ENCODE measurements at regions not wholly inside any gene's neighbourhood (a gene's known extent, or its start where the extent isn't known, plus 50 kb on each side); places are given as distances from the start of the nearest gene placed in this dataset.

DNA sequence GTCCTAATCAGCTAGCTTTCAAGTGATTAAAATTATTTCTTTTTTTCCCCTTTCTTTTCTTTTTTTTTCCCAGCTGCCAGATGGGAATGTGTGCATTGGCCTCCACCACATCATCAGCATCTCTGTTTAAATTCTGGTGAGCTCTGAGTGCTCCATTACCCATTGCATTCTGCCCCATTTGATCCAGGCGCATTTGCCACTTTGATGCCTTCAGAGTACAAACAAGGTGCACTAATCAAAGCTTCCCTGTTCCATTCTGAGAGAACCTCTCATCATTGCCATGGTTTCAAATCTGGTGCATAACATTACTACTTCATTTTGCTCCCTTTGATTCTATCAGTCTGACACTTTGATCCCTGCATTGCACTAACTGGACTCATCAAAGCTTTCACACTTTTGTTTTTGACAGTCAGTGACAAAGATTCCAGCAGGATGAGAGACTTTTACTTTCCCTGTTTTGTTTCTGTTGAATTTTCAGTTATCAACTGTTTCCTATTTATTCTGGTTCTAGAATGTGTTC lies 238.8 kb upstream of the PCDH10 start:
- DNase-seq, result no peak

DNA sequence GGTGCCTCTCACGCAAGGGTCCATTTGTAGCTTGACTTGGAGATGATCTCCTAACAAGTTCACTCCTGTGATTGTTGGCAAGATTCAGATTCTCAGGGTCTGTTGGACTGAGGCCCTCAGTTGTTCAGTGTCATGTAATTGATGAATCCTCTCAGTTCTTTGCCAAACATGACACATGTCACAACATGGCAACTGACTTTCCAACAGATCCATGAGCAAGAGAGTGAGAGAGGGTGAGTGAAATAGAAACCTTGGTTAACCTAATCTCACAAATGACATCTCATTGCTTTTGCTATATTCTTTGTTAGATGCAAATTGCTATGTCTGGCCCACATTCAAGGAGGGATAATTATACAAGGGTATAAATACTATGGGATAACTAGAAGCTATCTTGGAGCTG lies 231.0 kb upstream of the PCDH10 start:
- DNase-seq, result no peak

GRCh38 chr4:132923516-132923915 lies 225.6 kb upstream of the PCDH10 start:
- no peak for DNase-seq

DNA sequence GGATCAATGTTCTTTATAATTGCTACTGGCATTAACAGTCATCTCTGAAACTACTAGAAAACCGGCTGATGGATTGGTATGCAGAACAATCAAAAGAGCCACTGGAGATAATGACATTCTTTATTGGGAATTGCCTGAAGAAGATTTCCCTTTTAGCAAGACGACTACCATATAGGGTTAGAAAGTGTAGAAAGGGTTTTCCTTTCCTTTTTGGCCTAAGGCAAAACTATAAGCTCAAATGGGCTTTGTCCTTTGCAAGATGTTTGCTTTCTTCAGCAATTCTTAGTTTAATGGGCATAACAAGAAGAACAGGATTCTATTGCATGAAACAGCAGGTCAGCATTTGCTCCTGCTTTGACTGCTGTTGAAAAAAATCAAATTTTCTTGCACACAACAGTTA lies 214.2 kb upstream of the PCDH10 start:
- no peak for DNase-seq

GRCh38 chr4:132955146-132955545 lies 193.9 kb upstream of the PCDH10 start:
- DNase-seq, result no peak

- DNase-seq, result no peak
Observed at GRCh38 chr4:132956962-132957361, 192.1 kb upstream of the PCDH10 start.

GRCh38 chr4:132958457-132959263 lies 190.4 kb upstream of the PCDH10 start:
- no peak for DNase-seq

DNA sequence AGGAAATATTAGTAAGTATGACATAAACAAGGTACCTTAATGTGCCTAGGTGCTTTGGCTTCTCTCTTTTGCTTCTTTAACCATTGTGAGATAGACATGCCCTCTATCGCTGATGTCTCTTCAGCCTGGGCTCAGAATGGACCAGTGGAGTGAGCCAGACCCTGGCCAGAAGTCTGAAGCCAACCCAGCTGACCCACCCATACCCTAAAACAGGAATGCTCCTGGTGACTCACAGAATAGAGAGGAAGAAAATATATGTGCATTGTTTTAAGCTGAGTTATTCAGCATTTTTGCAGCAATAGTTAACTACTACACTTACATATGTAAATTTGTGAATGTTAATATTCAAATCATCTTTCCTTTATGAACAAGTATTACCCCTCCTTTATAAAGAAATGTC lies 167.5 kb upstream of the PCDH10 start:
- no peak for DNase-seq

DNA sequence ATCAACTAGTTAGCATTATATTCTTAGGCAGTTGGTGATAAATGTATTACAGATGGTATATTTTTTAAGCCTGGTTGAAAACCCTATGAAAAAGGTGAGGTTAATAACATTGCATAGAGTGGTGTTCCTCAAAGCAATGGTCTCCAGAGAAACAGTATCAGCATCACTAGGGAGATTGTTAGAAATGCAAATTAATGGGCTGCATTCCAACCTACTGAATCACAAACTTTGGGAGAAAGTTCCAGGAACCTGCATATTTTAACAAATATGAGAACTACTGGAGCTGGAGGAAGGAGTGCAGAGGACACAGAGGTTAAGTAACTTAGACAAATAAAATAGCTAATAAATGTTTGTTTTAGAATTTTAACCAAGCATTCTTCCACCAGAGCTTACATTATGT lies 166.9 kb upstream of the PCDH10 start:
- DNase-seq, result no peak

- no peak for DNase-seq
Observed at GRCh38 chr4:132991111-132991510, 158.0 kb upstream of the PCDH10 start.

- no peak for DNase-seq
Observed at GRCh38 chr4:132992686-132993085, 156.4 kb upstream of the PCDH10 start.

DNA sequence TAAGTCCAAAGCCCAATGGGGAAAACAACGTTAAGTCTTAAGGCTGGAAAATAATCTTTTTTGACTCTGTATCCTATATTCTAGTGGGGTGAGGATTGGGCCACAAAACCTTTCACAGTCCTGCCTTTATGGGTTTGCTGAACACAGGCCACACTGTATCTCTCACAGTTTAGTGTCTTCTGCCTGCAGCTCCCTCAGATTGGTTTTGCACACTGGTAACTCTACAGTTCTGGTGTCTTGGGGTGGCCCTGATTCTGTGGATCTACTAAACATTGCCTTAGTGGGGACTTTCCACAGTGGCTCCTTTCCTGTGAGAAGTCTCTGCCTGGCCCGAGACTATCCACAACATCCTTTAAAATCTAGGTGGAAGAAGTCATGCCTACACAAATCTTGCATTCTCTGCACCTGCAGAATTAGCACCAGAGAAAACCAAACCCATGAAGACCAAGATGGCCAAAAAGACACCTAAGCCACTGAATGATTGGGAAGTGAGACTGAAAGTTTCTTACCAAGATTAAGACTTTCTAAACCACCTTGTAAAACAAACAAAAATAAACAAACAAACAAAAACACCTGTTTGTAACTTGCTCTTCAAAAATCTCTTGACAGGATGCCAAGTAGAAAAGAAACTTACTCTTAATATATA lies 150.4 kb upstream of the PCDH10 start:
- no peak for DNase-seq

- no peak for DNase-seq
Observed at GRCh38 chr4:133000012-133000411, 149.1 kb upstream of the PCDH10 start.

- no peak for DNase-seq
Observed at GRCh38 chr4:133003169-133003568, 145.9 kb upstream of the PCDH10 start.

DNA sequence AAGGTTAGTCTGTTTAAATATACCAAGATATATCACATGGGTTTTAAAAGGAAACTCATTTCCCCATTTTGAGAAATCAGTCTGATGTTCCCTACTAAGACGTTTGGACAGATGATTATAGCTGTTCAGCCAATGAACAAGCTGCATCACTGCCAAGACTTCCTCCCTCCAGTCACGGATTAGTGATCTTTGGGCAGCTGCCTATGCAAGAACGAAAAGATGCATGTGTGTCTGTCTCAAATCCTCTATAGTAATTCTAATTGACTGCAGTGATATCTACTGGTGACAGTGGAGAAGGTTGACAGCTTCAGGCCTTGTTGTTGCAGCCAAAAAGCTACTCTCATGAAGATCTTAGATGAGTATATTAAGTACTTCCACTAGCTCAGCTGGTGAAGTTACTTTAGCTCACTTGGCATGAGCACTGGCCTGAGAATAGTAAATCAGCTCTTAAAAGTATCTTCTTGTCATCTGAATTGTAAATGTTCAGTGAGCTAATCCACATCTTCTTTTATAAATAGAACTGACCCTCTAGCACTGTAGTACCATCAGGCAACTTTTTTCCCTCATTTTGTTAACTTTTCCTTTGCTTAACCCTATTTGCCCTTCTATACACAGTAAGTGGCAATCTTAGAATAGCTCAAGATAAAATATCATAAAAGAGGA lies 134.5 kb upstream of the PCDH10 start:
- DNase-seq, result no peak

DNA sequence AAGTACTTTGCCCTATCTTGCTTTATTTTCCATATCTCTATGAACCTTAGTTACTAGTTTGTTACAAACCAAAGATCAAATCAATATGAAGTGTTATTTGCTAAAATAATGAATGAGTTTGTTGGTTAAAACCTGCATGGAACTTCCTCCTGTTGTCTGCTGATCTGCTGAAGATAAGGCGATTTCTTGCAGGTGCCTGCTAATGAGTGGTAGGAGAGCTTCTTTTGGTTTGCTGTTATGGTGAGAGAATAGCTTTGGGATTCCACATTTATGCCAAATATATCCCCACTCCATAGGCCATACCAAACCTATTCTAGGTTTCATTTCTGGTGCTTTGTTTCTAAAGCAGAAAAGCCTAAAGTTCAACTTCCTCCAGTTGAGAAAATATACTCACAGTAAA lies 103.8 kb upstream of the PCDH10 start:
- DNase-seq, result no peak

DNA sequence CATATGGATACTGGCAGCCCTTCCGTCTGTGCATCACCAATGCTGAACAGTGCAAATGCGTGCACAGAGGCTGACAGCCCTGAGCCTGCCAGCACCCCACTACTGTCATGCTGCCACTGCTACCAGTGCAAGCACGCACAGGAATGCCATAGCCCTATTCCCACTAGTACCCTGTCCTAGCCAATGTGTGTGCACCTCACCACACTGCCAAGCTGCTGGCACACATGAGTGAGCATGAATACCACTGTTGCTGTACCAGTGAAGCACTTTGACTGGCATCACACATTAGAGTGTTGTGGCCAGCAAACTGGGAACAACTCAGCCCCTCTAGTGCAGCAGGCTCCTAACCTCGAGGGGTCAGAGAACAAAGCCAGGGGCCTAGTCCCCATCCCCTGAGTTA lies 102.9 kb upstream of the PCDH10 start:
- no peak for DNase-seq

DNA sequence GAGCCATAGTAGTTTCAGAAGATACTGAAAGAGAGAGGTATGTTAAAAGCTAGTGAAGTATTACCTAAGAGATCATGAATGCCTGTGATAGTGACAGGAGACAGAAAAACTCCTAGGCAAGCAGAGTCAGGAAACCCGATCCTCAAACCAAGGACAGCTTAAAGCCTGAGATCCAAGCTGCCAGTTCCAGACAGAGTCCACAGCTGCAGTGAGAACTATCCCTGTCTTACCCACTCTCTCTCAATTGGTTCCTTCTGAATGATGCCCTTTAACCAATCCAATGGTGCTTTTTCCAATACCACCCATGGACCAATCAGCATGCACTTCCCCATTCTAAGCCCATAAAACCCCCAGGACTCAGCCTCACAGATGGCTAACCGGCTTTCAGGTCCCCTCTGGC lies 90.4 kb upstream of the PCDH10 start:
- no peak for DNase-seq

DNA sequence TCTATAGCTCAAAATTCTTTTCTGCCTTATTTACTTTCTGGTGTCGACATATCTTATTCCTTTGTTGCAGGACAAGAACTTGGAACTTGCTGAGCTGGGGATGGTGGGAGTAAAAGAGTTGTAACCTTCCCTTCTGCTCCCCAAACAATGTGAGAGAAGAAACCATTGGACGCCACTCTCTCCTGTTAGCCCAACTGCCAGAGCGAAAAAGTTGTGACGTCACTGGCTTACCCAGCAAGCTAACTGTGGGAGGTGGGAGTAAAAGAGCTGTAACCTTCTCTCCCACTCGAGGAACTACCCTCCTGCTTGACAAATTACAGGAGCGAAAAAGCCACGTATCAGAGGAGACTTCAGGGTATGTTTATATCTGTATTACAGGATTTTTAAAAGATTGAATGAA lies 90.0 kb upstream of the PCDH10 start:
- DNase-seq, result no peak

- DNase-seq, result no peak
Observed at GRCh38 chr4:133062851-133063250, 86.2 kb upstream of the PCDH10 start.

DNA sequence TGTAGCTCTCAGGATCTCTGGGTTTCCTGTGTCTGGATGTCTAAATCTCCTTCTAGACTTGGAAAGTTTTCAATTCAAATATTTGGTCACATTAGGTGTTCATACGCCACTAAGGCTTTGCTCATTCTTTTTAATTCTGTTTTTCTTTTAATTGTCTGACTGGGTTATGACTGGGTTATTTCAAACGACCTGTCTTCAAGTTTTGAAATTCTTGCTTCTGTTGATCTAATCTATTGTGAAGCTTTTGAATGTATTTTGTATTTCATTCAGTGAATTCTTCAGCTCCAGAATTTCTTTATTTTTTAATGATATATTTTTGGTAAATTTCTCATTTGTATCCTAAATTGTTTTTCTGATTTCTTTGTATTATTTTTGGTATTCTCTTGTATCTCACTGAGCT lies 81.0 kb upstream of the PCDH10 start:
- no peak for DNase-seq

DNA sequence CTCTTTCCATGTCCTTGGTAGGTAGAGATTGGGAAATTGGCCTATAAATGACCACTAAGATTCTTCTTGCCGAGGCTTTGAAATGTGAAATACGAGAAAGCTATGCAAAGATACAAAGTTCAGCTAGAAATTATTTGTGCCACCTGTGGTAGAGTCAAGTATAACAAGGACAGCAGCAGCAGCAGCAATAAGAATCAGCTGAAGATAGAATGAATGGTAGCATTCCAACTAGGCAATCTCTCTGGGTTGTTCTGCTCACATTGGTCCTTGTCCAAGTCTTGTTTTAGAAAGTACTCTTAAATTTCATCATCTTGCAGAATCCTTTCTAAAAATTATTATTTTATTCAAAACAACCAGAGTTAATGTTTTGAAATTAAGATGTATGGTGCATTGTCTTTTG lies 67.8 kb upstream of the PCDH10 start:
- DNase-seq, result no peak

GRCh38 chr4:133084421-133084820 lies 64.7 kb upstream of the PCDH10 start:
- DNase-seq, result no peak

GRCh38 chr4:133095591-133095990 lies 53.5 kb upstream of the PCDH10 start:
- DNase-seq, result no peak
